ENCODE measurements at regions not wholly inside any gene's neighbourhood (a gene's known extent, or its start where the extent isn't known, plus 50 kb on each side); places are given as distances from the start of the nearest gene placed in this dataset.

DNA sequence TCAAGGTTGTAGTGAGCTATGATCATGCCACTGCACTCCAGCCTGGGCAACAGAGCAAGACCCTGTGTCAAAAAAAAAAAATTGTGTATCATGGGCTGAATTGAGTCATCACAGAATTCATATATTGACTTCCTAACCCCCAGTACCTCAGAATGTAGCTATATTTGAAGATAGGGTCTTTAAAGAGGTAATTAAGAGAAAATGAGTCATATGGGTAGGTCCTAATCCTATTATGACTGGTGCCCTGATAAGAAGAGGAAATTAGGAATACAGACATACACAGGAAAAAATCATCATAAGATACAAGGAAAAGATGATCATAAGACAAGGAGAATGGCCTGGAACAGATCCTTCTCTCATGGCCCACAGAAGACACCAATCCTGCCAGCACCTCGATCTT, 466.4 kb upstream of the ACVR2A start:
- DNase-seq (ENCODE audit: low read depth) = no peak
- no peaks in the 10 kb centered on the region for H3K36me3 ChIP-seq (ENCODE audit: control insufficient read depth, insufficient read depth, low read length)
- no peak overlapping the region for H3K4me3 ChIP-seq (ENCODE audit: low read depth, low read length)
- no peaks in the 10 kb centered on the region for H3K27me3 ChIP-seq (ENCODE audit: control insufficient read depth, insufficient read depth, low read length)
- TF ChIP-seq, protein P1, sequence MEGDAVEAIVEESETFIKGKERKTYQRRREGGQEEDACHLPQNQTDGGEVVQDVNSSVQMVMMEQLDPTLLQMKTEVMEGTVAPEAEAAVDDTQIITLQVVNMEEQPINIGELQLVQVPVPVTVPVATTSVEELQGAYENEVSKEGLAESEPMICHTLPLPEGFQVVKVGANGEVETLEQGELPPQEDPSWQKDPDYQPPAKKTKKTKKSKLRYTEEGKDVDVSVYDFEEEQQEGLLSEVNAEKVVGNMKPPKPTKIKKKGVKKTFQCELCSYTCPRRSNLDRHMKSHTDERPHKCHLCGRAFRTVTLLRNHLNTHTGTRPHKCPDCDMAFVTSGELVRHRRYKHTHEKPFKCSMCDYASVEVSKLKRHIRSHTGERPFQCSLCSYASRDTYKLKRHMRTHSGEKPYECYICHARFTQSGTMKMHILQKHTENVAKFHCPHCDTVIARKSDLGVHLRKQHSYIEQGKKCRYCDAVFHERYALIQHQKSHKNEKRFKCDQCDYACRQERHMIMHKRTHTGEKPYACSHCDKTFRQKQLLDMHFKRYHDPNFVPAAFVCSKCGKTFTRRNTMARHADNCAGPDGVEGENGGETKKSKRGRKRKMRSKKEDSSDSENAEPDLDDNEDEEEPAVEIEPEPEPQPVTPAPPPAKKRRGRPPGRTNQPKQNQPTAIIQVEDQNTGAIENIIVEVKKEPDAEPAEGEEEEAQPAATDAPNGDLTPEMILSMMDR (IDR thresholded peaks at IDR 0.05; ENCODE audit: insufficient read depth, low read length, severe bottlenecking) = no peak
- FAIRE-seq = no peak

DNA sequence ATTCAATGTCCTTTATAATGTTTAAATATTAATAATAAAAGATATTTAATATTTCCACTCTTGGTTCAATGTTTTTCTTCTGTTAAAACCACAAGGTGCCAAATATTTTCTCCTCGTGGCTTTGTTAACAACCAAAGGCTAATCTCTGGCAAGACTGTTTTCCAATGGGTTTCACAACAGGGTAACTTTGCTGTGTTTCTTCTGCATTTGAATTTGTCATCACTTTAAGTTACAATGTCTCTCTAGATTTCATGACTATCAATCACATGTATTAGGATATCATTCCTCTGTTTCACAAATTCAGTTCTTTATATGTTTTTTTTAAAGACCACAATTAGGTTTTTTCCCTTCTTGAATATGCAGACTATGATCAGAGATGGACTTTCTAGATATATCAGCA, 469.8 kb upstream of the ACVR2A start:
- no peak for FAIRE-seq

DNA sequence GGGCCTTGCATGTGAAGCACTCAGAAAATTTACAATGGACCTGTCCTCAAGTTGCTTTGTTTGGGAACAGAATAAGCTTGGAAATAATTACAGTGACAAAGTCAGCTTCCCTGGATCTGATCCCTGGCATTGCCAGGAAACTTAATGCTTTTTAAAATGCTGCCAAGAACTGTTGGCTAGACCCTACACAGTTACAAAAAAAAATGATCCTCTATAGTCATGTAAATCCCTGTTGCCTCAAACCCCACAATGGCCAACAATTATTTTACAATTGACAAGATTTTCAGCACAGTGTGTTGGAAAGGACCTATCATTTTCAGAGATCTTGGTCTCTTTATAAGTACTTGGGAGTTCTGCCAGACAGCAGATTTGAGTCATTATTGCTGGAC, 470.4 kb upstream of the ACVR2A start:
- no peaks in the 10 kb centered on the region for H3K36me3 ChIP-seq (ENCODE audit: control insufficient read depth, insufficient read depth, low read length)
- no peaks in the 10 kb centered on the region for H3K27me3 ChIP-seq (ENCODE audit: control insufficient read depth, insufficient read depth, low read length)
- H3K4me3 ChIP-seq (ENCODE audit: low read depth, low read length) = no peak overlapping the region
- DNase-seq (ENCODE audit: low read depth) (no peak), FAIRE-seq (no peak)
- TF ChIP-seq, protein P1 (IDR thresholded peaks at IDR 0.05; ENCODE audit: insufficient read depth, low read length, severe bottlenecking) = no peak

More for the DNA sequence above, 469.8 kb upstream of the ACVR2A start:
- H3K36me3 ChIP-seq (ENCODE audit: control insufficient read depth, insufficient read depth, low read length) = no peaks in the 10 kb centered on the region
- TF ChIP-seq, protein P1 (IDR thresholded peaks at IDR 0.05; ENCODE audit: insufficient read depth, low read length, severe bottlenecking) = no peak
- no peak overlapping the region for H3K4me3 ChIP-seq (ENCODE audit: low read depth, low read length)
- no peaks in the 10 kb centered on the region for H3K27me3 ChIP-seq (ENCODE audit: control insufficient read depth, insufficient read depth, low read length)
- no peak for DNase-seq (ENCODE audit: low read depth)

DNA sequence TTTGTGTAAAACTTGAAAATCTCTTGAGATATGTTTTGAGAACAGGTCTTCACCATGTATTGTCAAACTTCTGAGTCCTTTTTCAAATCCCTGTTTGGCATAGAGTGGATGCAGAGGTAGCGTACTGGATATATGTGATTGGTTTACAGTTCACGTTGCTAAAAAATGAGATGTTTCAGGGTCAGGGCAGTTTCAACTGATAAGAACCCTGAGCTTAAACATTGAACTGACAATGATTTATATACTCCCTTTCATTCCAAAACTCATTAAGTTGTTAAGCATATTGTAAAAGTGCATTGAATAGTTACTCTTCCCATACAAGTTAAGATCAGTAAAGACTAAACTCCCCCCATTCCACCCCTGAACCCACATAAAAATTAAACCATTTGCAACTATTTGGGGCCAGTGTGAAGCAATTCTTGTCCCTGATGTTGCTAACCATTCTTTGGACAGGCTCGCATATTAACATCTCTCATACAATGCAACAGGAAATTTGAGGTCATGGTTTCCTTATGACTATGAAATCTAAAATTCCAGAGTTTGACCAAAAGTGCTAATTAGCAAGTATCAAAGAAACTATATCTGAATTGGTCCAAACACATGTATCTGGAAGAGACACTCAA, 470.9 kb upstream of the ACVR2A start:
- Histone ChIP-seq H3K27me3 (ENCODE audit: control insufficient read depth, insufficient read depth, low read length) (no peaks in the 10 kb centered on the region), H3K36me3 (ENCODE audit: control insufficient read depth, insufficient read depth, low read length) (no peaks in the 10 kb centered on the region), H3K4me3 (ENCODE audit: low read depth, low read length) (no peak overlapping the region)
- TF ChIP-seq, protein P1 (IDR thresholded peaks at IDR 0.05; ENCODE audit: insufficient read depth, low read length, severe bottlenecking) = no peak
- FAIRE-seq (no peak), DNase-seq (ENCODE audit: low read depth) (no peak)

DNA sequence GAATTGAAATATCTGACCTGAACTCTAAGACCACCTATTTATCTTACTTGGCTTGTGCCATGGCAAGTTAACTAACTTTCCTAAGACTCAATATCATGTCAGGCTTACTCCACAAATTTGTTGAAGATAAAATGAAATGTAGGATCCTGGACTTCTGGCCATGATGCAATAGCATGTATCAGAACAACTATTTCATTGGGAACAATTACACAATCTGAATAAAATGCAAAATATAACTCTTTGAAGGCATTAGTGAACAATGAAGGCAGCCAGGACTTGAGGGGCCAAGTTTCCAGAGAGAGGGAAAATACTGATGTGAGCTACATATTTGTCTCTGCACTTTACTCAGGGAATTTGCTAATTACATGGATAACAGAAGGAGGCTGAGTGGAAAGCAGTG, 476.5 kb upstream of the ACVR2A start:
- Histone ChIP-seq H3K4me3 (ENCODE audit: low read depth, low read length) (no peak overlapping the region), H3K36me3 (ENCODE audit: control insufficient read depth, insufficient read depth, low read length) (no peaks in the 10 kb centered on the region), H3K27me3 (ENCODE audit: control insufficient read depth, insufficient read depth, low read length) (no peaks in the 10 kb centered on the region)
- DNase-seq (ENCODE audit: low read depth) = no peak
- FAIRE-seq = no peak
- TF ChIP-seq, protein P1 (IDR thresholded peaks at IDR 0.05; ENCODE audit: insufficient read depth, low read length, severe bottlenecking) = no peak

DNA sequence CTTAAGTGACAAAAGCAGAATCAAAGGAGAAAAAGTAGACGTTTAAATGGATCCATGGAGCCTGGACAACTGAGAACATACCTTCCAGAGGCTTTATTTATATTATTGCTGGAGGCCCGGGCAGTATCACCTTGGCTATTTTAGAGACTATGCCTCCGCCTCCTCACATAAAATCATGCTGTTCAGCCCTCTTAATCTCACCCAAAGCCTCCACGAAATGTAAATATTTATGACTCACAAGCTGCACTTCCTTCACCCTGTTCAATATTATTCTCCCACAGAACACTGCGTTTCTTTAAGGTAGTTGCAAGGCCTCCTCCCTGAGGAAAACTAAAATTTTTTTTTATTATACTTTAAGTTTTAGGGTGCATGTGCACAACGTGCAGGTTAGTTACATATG, 478.6 kb upstream of the ACVR2A start:
- Histone ChIP-seq H3K4me3 (ENCODE audit: low read depth, low read length) (no peak overlapping the region), H3K36me3 (ENCODE audit: control insufficient read depth, insufficient read depth, low read length) (no peaks in the 10 kb centered on the region), H3K27me3 (ENCODE audit: control insufficient read depth, insufficient read depth, low read length) (no peaks in the 10 kb centered on the region)
- TF ChIP-seq, protein P1 (IDR thresholded peaks at IDR 0.05; ENCODE audit: insufficient read depth, low read length, severe bottlenecking) = no peak
- FAIRE-seq (no peak), DNase-seq (ENCODE audit: low read depth) (peak; percentile 35)

Data from bronchial epithelial cell (primary cell).